ENCODE measurements at regions not wholly inside any gene's neighbourhood (a gene's known extent, or its start where the extent isn't known, plus 50 kb on each side); places are given as distances from the start of the nearest gene placed in this dataset.

- TF ChIP-seq EZH2 (IDR thresholded peaks at IDR 0.05; ENCODE audit: borderline replicate concordance, low read depth, low read length, severe bottlenecking) (no peak), CTCF (IDR thresholded peaks at IDR 0.05; ENCODE audit: borderline replicate concordance, extremely low read depth, low read length, poor library complexity, severe bottlenecking) (no peak)
Measured at GRCh38 chr18:76579301-76579695, 84.3 kb upstream of the ZNF516 start.

Measured in DND-41 (cell line).